GM23248 (cell line): ENCODE measurements at regions not wholly inside any gene's neighbourhood (a gene's known extent, or its start where the extent isn't known, plus 50 kb on each side); places are given as distances from the start of the nearest gene placed in this dataset.

Source experiments
- EZH2 ChIP-seq: fragments of 200-600 bp; sonication (generic); IDR thresholded peaks from 2 replicates; pipeline ENCODE4 v1.6.1; 2018; ENCODE audit warnings: antibody characterized with exemption, mild to moderate bottlenecking; ENCODE audit not compliant: insufficient read depth, poor library complexity, severe bottlenecking
- EZH2phosphoT487 ChIP-seq: fragments of 200-600 bp; sonication (generic); IDR thresholded peaks from 2 replicates; pipeline ENCODE4 v1.6.1; 2018; ENCODE audit warnings: antibody characterized with exemption, moderate library complexity, mild to moderate bottlenecking, low read depth; ENCODE audit not compliant: insufficient read depth

DNA sequence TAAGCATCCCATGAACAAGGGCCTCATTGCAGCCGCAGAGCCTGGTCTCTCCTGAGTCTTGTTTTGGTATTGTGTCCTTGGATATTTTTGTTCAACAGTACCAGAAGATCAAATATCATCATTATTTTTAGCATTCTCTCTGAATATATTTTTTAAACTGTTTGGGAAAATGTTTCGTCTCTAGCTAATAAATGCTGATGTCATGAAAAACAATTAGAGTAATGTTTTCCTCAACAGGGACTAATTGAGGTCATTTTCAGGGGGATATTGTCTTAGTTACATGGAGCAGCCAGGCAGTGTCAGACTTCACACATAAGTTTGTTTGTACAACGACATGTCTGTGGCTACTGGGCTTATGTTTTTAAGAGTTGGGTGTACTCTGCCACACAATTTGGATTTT lies 805.3 kb upstream of the SOX9 start:
- TF ChIP-seq EZH2 (no peak), EZH2phosphoT487 (no peak)
